Nephron (organoid): ENCODE measurements at regions not wholly inside any gene's neighbourhood (a gene's known extent, or its start where the extent isn't known, plus 50 kb on each side); places are given as distances from the start of the nearest gene placed in this dataset.
"Not testable (repeated sequence)": the region's sequence is repeated elsewhere in the genome, so short reads cannot be mapped to it uniquely, and the experiment has no call there.

Experiments used
- H3K27ac Mint-ChIP-seq, 3 experiments: 2 replicates each; pipeline ENCODE4 v1.8.0; 2020; ENCODE audit warnings: mixed read lengths in 3 of 3, mild to moderate bottlenecking in 2 of 3, moderate library complexity in 1 of 3
- H3K27me3 Mint-ChIP-seq: 2 replicates; pipeline ENCODE4 v1.8.0; 2021; ENCODE audit warnings: low read depth, mild to moderate bottlenecking, moderate library complexity, mixed read lengths
- H3K36me3 Mint-ChIP-seq: 2 replicates; pipeline ENCODE4 v1.8.0; 2020; ENCODE audit warnings: low read depth, mixed read lengths
- H3K4me1 Mint-ChIP-seq: 2 replicates; pipeline ENCODE4 v1.8.0; 2020; ENCODE audit warnings: mixed read lengths
- H3K4me3 Mint-ChIP-seq, 3 experiments: 2 replicates each; pipeline ENCODE4 v1.8.0; 2020; ENCODE audit warnings: mild to moderate bottlenecking in 3 of 3, mixed read lengths in 3 of 3, moderate library complexity in 2 of 3
- H3K9me3 Mint-ChIP-seq: 2 replicates; pipeline ENCODE4 v1.8.0; 2020; ENCODE audit warnings: mixed read lengths
- CTCF ChIP-seq, 3 experiments: fragments of 200-600 bp; sonication (generic); IDR thresholded peaks; one replicate each; pipeline ENCODE4 v1.5.0; 2021; ENCODE audit warnings: antibody characterized with exemption in 3 of 3; ENCODE audit not compliant: unreplicated experiment in 3 of 3

DNA sequence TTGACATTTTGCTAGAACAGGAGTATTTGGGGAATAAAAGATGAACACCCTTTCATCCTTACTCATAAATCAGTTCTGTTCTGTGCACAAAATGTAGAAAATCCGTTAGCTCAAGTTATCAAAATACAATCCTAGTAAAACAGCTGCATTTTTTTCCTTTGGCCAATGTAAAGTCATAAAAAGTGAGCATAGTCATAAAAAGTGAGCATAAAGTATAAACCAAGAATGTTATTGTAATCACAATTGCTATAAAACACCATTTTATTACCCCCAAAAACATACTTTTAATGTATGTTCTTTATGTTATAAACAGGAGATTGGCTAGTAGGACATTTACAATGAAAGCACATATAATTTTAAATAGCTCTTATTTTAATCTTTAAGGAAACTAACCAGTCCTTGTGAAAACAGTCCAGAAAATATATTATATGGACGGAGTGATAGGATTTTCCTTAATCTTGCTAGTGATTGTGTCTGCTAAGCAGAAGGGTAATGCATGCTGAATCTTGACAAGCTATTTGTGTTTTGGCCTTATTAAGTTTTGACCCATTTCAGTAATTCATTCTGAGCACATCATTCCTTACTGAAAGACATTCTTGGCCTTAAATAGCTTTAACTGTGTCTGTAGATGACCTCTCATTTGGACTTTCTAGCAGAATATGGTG, 891.8 kb downstream of the DSC3 start:
- H3K27me3 Mint-ChIP-seq: no peaks in the 10 kb centered on the region
- no peaks in the 10 kb centered on the region for H3K9me3 Mint-ChIP-seq
- H3K27ac Mint-ChIP-seq: peak overlapping the region in 2 of 3 experiments; percentile 54 to 84
- H3K4me1 Mint-ChIP-seq: no peaks in the 10 kb centered on the region
- H3K4me3 Mint-ChIP-seq: no peak overlapping the region
- TF ChIP-seq CTCF (IDR thresholded peaks at IDR 0.05; ENCODE audit: unreplicated experiment in 3 of 3): no peak
- no peaks in the 10 kb centered on the region for H3K36me3 Mint-ChIP-seq

DNA sequence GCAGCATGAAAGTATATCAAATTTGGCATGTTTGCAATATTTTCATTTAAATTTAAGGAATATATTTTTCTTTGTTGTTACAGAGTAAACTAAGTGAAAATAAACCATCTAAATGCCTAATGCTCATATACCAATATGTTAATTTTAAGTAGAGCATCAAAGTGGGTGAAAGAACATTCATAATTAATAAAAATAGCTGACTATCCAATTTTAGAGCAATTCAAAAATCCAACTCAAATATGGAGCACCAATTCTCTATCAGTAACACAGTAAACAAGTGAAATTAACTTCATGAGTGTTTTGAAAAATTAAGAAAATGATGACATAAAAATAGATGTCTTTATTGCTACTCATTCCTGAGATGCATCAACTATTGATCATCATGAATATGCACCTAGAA, 893.0 kb downstream of the DSC3 start:
- H3K27me3 Mint-ChIP-seq: no peaks in the 10 kb centered on the region
- H3K36me3 Mint-ChIP-seq: no peaks in the 10 kb centered on the region
- no peaks in the 10 kb centered on the region for H3K4me1 Mint-ChIP-seq
- H3K27ac Mint-ChIP-seq: no peak overlapping the region
- no peak for TF ChIP-seq CTCF (IDR thresholded peaks at IDR 0.05; ENCODE audit: unreplicated experiment in 3 of 3)
- H3K9me3 Mint-ChIP-seq: no peaks in the 10 kb centered on the region
- H3K4me3 Mint-ChIP-seq: no peak overlapping the region

DNA sequence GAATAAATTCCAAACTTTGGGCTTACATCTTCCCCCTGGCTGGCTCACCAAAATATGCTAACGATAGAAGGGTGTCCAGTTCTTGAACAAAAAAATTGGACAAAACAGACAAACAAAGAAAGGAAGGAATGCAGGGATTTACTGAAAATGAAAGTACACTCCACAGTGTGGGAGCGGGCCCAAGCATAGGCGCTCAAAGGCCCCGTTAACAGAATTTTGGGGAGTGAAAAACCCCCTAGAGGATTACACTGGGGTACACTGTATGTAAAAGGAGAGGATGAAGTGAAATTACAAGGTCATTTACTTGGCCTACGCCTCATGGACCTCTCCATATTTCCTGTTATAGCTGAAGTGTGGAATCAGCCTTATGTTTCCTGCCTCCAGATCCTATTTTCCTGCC, 899.7 kb downstream of the DSC3 start:
- H3K4me3 Mint-ChIP-seq: no peak overlapping the region
- no peaks in the 10 kb centered on the region for H3K36me3 Mint-ChIP-seq
- H3K4me1 Mint-ChIP-seq: no peaks in the 10 kb centered on the region
- no peak for TF ChIP-seq CTCF (IDR thresholded peaks at IDR 0.05; ENCODE audit: unreplicated experiment in 3 of 3)
- H3K27me3 Mint-ChIP-seq: no peaks in the 10 kb centered on the region
- peaks cover 7% of the 10 kb centered on the region for H3K9me3 Mint-ChIP-seq
- no peak overlapping the region for H3K27ac Mint-ChIP-seq

DNA sequence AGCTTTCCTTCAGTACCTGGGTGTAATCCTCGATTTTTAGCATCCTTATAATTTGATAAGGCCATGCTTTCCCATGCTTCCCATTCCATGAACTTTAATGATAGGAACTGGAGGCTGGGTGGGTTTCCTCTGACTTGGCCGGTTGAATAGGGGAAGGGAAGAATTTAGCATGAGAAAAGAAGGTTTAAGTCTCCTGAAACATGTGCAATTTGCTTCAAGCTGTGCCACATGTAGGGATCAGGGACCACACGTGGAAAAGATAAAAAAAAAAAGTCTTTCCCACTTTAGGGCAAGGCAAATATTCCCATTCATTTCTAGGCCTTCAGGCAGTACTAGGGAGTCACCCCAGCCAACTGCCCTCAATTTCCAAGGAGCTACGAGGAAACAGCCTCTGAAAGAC, 900.3 kb downstream of the DSC3 start:
- no peak for TF ChIP-seq CTCF (IDR thresholded peaks at IDR 0.05; ENCODE audit: unreplicated experiment in 3 of 3)
- no peaks in the 10 kb centered on the region for H3K36me3 Mint-ChIP-seq

GRCh38 chr18:30141506-30141905, 901.0 kb downstream of the DSC3 start:
- H3K36me3 Mint-ChIP-seq: not testable (repeated sequence)

More for the DNA sequence above, 900.3 kb downstream of the DSC3 start:
- Mint-ChIP-seq H3K4me1 (no peaks in the 10 kb centered on the region), H3K27ac (no peak overlapping the region), H3K9me3 (peaks cover 7% of the 10 kb centered on the region), H3K4me3 (no peak overlapping the region), H3K27me3 (no peaks in the 10 kb centered on the region)

GRCh38 chr18:30139631-30140287, 902.8 kb downstream of the DSC3 start:
- peaks cover 7% of the 10 kb centered on the region for H3K9me3 Mint-ChIP-seq
- no peak overlapping the region for H3K27ac Mint-ChIP-seq
- H3K27me3 Mint-ChIP-seq: no peaks in the 10 kb centered on the region
- H3K4me1 Mint-ChIP-seq: no peaks in the 10 kb centered on the region
- no peaks in the 10 kb centered on the region for H3K36me3 Mint-ChIP-seq
- H3K4me3 Mint-ChIP-seq: no peak overlapping the region
- no peak for TF ChIP-seq CTCF (IDR thresholded peaks at IDR 0.05; ENCODE audit: unreplicated experiment in 3 of 3)

More at GRCh38 chr18:30141506-30141905, 901.0 kb downstream of the DSC3 start:
- H3K9me3 Mint-ChIP-seq, H3K4me3 Mint-ChIP-seq, H3K4me1 Mint-ChIP-seq, H3K27me3 Mint-ChIP-seq, H3K27ac Mint-ChIP-seq: not testable (repeated sequence)
